PFSK-1 (cell line): ENCODE measurements at regions not wholly inside any gene's neighbourhood (a gene's known extent, or its start where the extent isn't known, plus 50 kb on each side); places are given as distances from the start of the nearest gene placed in this dataset.

Source experiments
- FOXP2 ChIP-seq: optimal IDR thresholded peaks from 2 replicates; pipeline ENCODE3; 2011; ENCODE audit warnings: borderline replicate concordance, control low read depth, inconsistent platforms; ENCODE audit not compliant: insufficient read depth; ENCODE audit errors: extremely low read length, extremely low read depth
- POLR2AphosphoS5 ChIP-seq: IDR thresholded peaks from 2 replicates; pipeline ENCODE4 v1.6.1; 2012; ENCODE audit warnings: low read depth, mild to moderate bottlenecking, control low read depth, low read length, moderate library complexity
- SIN3A ChIP-seq: IDR thresholded peaks from 2 replicates; pipeline ENCODE4 v1.6.1; 2012; ENCODE audit warnings: mild to moderate bottlenecking, low read length, moderate library complexity, borderline replicate concordance; ENCODE audit not compliant: insufficient read depth
- TAF1 ChIP-seq: IDR thresholded peaks from 2 replicates; pipeline ENCODE4 v1.6.1; 2012; ENCODE audit warnings: low read length, control low read depth, borderline replicate concordance; ENCODE audit not compliant: insufficient read depth
- TF ChIP-seq, protein P1 (sequence below), 2 experiments: IDR thresholded peaks; 2 replicates each; pipeline versions ENCODE4 v1.6.1 to v1.8.0; 2011 to 2012; ENCODE audit warnings: low read depth in 2 of 2, low read length in 2 of 2, control low read depth in 1 of 2, inconsistent platforms in 1 of 2, mild to moderate bottlenecking in 1 of 2, moderate library complexity in 1 of 2; ENCODE audit not compliant: insufficient read depth in 1 of 2

DNA sequence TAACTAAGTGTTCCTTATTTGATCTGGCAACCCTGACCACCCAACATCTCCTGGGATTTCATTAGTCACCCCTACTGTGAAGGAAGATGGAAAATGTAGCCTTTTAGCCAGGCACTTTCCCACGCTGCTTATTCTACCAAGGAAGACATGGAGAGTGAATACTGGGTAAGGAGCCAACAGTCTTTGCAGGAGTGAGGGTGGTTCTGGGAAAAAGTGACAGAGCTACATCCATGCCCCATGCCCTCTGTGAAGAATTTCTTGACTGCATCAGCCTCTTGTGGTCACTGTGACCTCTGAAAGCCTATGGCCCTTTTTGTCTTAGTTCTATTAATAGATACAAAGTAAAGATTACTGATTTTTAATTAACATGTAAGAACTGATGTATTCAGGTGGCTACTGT, 196.0 kb upstream of the EEA1 start:
- TF ChIP-seq POLR2AphosphoS5 = no peak
- TF ChIP-seq FOXP2 = no peak
- no peak for TF ChIP-seq SIN3A
- TF ChIP-seq, protein P1, sequence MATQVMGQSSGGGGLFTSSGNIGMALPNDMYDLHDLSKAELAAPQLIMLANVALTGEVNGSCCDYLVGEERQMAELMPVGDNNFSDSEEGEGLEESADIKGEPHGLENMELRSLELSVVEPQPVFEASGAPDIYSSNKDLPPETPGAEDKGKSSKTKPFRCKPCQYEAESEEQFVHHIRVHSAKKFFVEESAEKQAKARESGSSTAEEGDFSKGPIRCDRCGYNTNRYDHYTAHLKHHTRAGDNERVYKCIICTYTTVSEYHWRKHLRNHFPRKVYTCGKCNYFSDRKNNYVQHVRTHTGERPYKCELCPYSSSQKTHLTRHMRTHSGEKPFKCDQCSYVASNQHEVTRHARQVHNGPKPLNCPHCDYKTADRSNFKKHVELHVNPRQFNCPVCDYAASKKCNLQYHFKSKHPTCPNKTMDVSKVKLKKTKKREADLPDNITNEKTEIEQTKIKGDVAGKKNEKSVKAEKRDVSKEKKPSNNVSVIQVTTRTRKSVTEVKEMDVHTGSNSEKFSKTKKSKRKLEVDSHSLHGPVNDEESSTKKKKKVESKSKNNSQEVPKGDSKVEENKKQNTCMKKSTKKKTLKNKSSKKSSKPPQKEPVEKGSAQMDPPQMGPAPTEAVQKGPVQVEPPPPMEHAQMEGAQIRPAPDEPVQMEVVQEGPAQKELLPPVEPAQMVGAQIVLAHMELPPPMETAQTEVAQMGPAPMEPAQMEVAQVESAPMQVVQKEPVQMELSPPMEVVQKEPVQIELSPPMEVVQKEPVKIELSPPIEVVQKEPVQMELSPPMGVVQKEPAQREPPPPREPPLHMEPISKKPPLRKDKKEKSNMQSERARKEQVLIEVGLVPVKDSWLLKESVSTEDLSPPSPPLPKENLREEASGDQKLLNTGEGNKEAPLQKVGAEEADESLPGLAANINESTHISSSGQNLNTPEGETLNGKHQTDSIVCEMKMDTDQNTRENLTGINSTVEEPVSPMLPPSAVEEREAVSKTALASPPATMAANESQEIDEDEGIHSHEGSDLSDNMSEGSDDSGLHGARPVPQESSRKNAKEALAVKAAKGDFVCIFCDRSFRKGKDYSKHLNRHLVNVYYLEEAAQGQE (IDR thresholded peaks at IDR 0.05; ENCODE audit: insufficient read depth in 1 of 2, low read depth in 2 of 2, low read length in 2 of 2) = no peak
- no peak for TF ChIP-seq TAF1

DNA sequence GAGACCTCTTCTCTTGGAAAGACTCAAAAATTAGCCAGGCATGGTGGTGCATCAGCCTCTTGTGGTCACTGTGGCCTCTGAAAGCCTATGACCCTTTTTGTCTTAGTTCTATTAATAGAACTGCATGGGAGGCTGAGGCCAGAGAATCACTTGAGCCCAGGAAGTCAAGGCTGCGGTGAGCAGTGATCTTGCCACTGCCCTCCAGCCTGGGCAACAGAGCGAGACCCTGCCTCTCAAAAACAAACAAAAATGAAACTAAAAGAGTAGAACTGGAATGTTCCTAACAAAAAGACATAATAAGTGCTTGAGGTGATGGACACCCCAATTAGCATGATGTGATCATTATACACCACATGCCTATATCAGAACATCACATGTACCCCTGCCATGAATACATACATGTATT, 197.0 kb upstream of the EEA1 start:
- TF ChIP-seq TAF1 (no peak), FOXP2 (no peak), SIN3A (no peak), POLR2AphosphoS5 (no peak)
- TF ChIP-seq, protein P1 (IDR thresholded peaks at IDR 0.05; ENCODE audit: insufficient read depth in 1 of 2, low read depth in 2 of 2, low read length in 2 of 2) = no peak

DNA sequence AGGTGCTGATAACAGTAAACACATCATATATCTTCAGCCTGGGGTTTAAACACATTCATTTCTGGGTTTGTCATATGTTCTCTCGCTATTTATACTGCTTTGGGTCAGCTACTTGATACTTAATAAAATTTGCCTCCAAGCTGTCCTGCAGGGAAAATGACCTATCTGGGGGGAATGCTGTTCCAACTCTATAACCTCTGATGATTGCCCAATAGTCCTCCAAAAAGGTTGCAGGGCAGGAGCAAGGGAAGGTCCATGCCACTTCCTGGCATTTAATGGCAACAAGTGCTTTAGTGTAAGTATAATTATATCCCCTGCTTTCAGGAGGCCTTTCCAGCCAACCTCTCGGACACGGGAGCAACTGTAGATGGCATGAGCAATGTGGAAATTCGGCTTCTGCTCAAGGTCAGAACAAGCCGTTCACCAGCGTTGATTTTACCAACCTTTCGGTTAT, 198.0 kb upstream of the EEA1 start:
- TF ChIP-seq TAF1 (no peak), POLR2AphosphoS5 (no peak), FOXP2 (no peak), SIN3A (no peak)
- TF ChIP-seq, protein P1 (IDR thresholded peaks at IDR 0.05; ENCODE audit: insufficient read depth in 1 of 2, low read depth in 2 of 2, low read length in 2 of 2) = no peak

DNA sequence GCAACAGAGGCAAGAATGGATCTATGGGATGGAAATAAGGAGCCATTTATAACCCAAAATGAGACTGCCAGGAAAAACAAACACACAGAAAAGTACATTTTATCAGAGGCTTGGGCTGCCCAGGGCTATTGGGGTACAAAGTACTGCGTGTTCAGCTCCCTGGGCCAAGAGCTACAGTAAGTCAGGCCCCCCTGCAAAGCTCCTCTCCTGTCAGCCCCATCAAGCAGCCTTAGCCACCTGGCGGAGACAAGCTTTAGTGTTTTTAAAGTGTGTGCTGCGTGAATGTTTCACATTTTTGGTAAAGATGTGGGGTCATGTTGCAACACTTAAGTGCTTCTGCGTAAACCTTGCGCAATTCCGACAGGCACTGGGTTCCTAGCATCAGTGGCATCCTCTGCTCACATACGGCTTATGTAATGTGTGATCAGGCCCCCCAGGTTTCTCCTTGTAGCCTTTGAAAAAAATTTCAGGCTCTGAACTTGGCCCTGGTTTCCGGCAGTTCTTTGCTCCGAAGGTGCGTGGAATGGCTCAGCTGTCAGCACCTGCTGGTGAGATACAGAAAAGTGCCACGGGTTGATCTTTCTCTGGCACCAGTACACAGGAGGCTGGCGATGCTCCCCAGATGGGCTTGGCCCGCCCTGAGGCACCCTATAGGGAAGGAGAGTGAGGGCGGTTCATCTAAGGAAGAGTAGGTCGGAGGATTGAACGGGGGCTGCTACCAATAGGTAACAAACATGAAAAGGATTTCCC, 198.7 kb upstream of the EEA1 start:
- TF ChIP-seq, protein P1 (IDR thresholded peaks at IDR 0.05; ENCODE audit: insufficient read depth in 1 of 2, low read depth in 2 of 2, low read length in 2 of 2) = no peak
- TF ChIP-seq POLR2AphosphoS5 (no peak), TAF1 (no peak), FOXP2 (no peak), SIN3A (no peak)

DNA sequence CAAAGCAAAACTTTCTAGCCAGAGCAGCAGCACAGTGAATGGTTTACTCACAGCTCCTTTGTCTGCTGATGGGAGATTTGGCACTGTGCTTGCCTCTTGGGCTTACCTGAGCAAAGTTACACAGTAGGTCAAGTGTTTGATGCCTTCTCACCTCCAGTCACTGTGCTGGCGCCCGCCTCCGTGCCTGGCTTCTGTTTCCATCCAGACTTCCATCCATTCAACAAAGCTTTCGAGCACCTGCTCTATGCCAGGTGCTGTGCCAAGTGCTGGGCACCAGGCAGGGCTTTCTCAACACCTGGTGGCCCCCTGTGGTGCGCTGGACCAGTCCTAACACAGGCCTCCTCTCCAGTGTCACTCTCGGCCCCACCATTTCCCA, 199.2 kb upstream of the EEA1 start:
- TF ChIP-seq POLR2AphosphoS5 (no peak), TAF1 (no peak), FOXP2 (no peak)
